Neural progenitor cell (in vitro differentiated cells): ENCODE measurements at regions not wholly inside any gene's neighbourhood (a gene's known extent, or its start where the extent isn't known, plus 50 kb on each side); places are given as distances from the start of the nearest gene placed in this dataset.
A peak's percentile ranks its signal among the peaks of the same experiment; 100 is the strongest.

Experiments
- DNase-seq: peaks from one replicate; pipeline ENCODE4 v3.0.0-alpha.2; 2016; ENCODE audit warnings: low spot score
- H2AFZ ChIP-seq: fragments of 200-600 bp; sonication (generic); replicated peaks from 2 replicates; pipeline ENCODE4 v1.6.1; 2016; ENCODE audit warnings: antibody characterized with exemption
- H3F3A ChIP-seq: fragments of 200-600 bp; sonication (generic); 2 replicates; pipeline ENCODE4 v1.6.1; 2016; ENCODE audit warnings: antibody characterized with exemption, low read depth
- H3K27ac ChIP-seq: fragments of 200-600 bp; sonication (generic); 2 replicates; pipeline ENCODE4 v1.5.1; 2016; ENCODE audit warnings: mild to moderate bottlenecking
- H3K27me3 ChIP-seq: fragments of 200-600 bp; sonication (generic); 2 replicates; pipeline ENCODE4 v1.6.1; 2016; ENCODE audit warnings: mild to moderate bottlenecking, moderate library complexity
- H3K36me3 ChIP-seq: fragments of 200-600 bp; sonication (generic); 2 replicates; pipeline ENCODE4 v1.5.1; 2016
- H3K4me1 ChIP-seq: fragments of 200-600 bp; sonication (generic); 2 replicates; pipeline ENCODE4 v1.6.1; 2016; ENCODE audit warnings: mixed run types
- H3K4me2 ChIP-seq: fragments of 200-600 bp; sonication (generic); 2 replicates; pipeline ENCODE4 v1.6.1; 2016
- H3K4me3 ChIP-seq: fragments of 200-600 bp; sonication (generic); 2 replicates; pipeline ENCODE4 v1.5.1; 2016
- H3K79me2 ChIP-seq: fragments of 200-600 bp; sonication (generic); 2 replicates; pipeline ENCODE4 v1.6.1; 2016; ENCODE audit warnings: low read depth
- H3K9ac ChIP-seq: fragments of 200-600 bp; sonication (generic); 2 replicates; pipeline ENCODE4 v1.6.1; 2016
- H3K9me3 ChIP-seq: fragments of 200-600 bp; sonication (generic); 2 replicates; pipeline ENCODE4 v1.5.1; 2016; ENCODE audit warnings: low read depth
- H4K20me1 ChIP-seq: fragments of 200-600 bp; sonication (generic); 2 replicates; pipeline ENCODE4 v1.6.1; 2016; ENCODE audit warnings: low read depth
- H3K27ac Mint-ChIP-seq: 3 replicates; pipeline ENCODE4 v1.8.0; 2021; ENCODE audit warnings: mixed read lengths
- H3K27me3 Mint-ChIP-seq: 2 replicates; pipeline ENCODE4 v1.8.0; 2022; ENCODE audit warnings: low read depth, mild to moderate bottlenecking, inconsistent platforms, moderate library complexity, mixed read lengths; ENCODE audit not compliant: insufficient read depth
- H3K36me3 Mint-ChIP-seq: 3 replicates; pipeline ENCODE4 v1.8.0; 2021; ENCODE audit warnings: mixed read lengths
- H3K4me1 Mint-ChIP-seq: 3 replicates; pipeline ENCODE4 v1.8.0; 2021; ENCODE audit warnings: mixed read lengths
- H3K4me3 Mint-ChIP-seq: 3 replicates; pipeline ENCODE4 v1.8.0; 2021; ENCODE audit warnings: mild to moderate bottlenecking, moderate library complexity, mixed read lengths
- H3K9me3 Mint-ChIP-seq: 3 replicates; pipeline ENCODE4 v1.8.0; 2020; ENCODE audit warnings: mixed read lengths
- EZH2 ChIP-seq: fragments of 200-600 bp; sonication (generic); IDR thresholded peaks from 2 replicates; pipeline ENCODE4 v1.6.1; 2017; ENCODE audit warnings: antibody characterized with exemption, mild to moderate bottlenecking, moderate library complexity
- EZH2phosphoT487 ChIP-seq: fragments of 200-600 bp; sonication (generic); IDR thresholded peaks from 2 replicates; pipeline ENCODE4 v1.6.1; 2017; ENCODE audit warnings: antibody characterized with exemption
- TF ChIP-seq, protein P1 (sequence below): fragments of 200-600 bp; sonication (generic); IDR thresholded peaks from 2 replicates; pipeline ENCODE4 v1.5.1; 2017; ENCODE audit warnings: antibody characterized with exemption, mild to moderate bottlenecking

DNA sequence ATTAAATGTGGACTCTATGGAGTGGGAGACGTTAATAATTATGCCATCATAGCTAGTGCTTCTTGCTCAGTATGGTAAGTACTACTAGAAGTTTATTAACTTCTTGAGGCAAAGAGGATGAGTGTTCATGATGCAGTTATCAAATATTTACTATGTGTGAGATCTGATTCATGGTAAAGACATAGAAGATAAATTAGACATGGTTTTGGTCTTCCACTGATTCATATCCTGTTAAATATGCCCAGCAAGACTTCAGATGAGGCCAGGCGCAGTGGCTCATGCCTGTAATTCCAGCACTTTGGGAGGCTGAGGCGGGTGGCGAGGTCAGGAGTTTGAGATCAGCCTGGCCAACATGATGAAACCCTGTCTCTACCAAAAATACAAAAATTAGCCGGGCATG is 547.1 kb upstream of the ANKRD30A start:
- no peaks in the 10 kb centered on the region for H3K27me3 ChIP-seq
- Mint-ChIP-seq H3K4me1 (no peaks in the 10 kb centered on the region), H3K36me3 (no peaks in the 10 kb centered on the region), H3K4me3 (no peak overlapping the region), H3K27me3 (no peaks in the 10 kb centered on the region), H3K9me3 (no peaks in the 10 kb centered on the region), H3K27ac (no peak overlapping the region)
- H3K27ac ChIP-seq, result no peak overlapping the region
- H3K4me2 ChIP-seq, result no peak overlapping the region
- no peaks in the 10 kb centered on the region for H3K4me1 ChIP-seq
- H3K9ac ChIP-seq, result no peak overlapping the region
- no peaks in the 10 kb centered on the region for H4K20me1 ChIP-seq
- H3K36me3 ChIP-seq, result no peaks in the 10 kb centered on the region
- no peaks in the 10 kb centered on the region for H3K9me3 ChIP-seq
- DNase-seq, result no peak
- TF ChIP-seq, protein P1, sequence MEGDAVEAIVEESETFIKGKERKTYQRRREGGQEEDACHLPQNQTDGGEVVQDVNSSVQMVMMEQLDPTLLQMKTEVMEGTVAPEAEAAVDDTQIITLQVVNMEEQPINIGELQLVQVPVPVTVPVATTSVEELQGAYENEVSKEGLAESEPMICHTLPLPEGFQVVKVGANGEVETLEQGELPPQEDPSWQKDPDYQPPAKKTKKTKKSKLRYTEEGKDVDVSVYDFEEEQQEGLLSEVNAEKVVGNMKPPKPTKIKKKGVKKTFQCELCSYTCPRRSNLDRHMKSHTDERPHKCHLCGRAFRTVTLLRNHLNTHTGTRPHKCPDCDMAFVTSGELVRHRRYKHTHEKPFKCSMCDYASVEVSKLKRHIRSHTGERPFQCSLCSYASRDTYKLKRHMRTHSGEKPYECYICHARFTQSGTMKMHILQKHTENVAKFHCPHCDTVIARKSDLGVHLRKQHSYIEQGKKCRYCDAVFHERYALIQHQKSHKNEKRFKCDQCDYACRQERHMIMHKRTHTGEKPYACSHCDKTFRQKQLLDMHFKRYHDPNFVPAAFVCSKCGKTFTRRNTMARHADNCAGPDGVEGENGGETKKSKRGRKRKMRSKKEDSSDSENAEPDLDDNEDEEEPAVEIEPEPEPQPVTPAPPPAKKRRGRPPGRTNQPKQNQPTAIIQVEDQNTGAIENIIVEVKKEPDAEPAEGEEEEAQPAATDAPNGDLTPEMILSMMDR, result no peak
- TF ChIP-seq EZH2 (no peak), EZH2phosphoT487 (no peak)
- H3K4me3 ChIP-seq, result no peak overlapping the region
- H3F3A ChIP-seq, result no peaks in the 10 kb centered on the region
- no peaks in the 10 kb centered on the region for H3K79me2 ChIP-seq
- H2AFZ ChIP-seq, result no peak overlapping the region

DNA sequence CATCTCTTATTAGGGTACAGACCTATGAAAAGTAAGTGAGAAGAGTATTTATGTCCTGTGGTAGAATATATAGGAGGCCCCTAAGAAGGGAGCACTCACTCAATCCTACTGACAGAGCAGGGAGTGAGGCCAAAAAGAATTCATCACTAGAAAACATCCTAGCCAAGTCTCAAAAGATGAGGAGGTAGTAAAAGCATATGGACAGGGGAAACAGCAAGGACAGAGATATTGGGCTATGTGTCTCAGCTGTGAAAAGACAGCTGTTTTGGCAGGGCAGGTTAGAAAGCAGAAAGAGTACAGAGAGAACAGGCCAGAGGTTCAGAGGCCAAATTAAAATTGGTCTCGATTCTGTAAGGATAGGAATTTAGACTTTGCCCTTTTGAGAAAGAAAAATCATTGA is 548.3 kb upstream of the ANKRD30A start:
- H4K20me1 ChIP-seq, result no peaks in the 10 kb centered on the region
- no peaks in the 10 kb centered on the region for H3K9me3 ChIP-seq
- no peaks in the 10 kb centered on the region for H3K27me3 ChIP-seq
- H3K9ac ChIP-seq, result no peak overlapping the region
- DNase-seq, result no peak
- no peaks in the 10 kb centered on the region for H3K4me1 ChIP-seq
- Mint-ChIP-seq H3K27me3 (no peaks in the 10 kb centered on the region), H3K4me1 (no peaks in the 10 kb centered on the region), H3K27ac (no peak overlapping the region), H3K9me3 (no peaks in the 10 kb centered on the region), H3K4me3 (no peak overlapping the region), H3K36me3 (no peaks in the 10 kb centered on the region)
- no peaks in the 10 kb centered on the region for H3K79me2 ChIP-seq
- TF ChIP-seq EZH2 (no peak), EZH2phosphoT487 (no peak)
- TF ChIP-seq, protein P1, result no peak
- no peak overlapping the region for H2AFZ ChIP-seq
- H3K4me3 ChIP-seq, result no peak overlapping the region
- no peak overlapping the region for H3K4me2 ChIP-seq
- H3K27ac ChIP-seq, result no peak overlapping the region
- H3K36me3 ChIP-seq, result no peaks in the 10 kb centered on the region
- no peaks in the 10 kb centered on the region for H3F3A ChIP-seq

DNA sequence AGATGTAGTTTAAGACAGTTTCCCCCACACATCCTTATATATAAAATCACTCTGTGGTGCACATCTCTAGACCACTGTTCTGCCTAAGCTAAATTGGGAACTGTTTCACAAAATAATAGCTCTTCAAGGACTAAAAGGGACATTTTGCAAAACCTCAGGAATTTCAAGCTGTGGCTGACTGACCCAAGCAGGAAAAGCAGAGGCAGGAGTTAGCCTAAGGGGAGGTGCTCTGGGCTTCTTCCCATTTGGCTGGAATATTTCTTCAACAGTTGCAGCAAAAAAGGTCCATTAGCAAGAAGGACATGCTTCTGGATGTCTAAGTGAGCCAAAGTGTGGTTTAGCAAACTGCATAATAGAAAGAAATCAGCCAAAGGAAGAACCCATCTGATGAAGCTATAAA is 551.2 kb upstream of the ANKRD30A start:
- DNase-seq, result no peak
- no peak overlapping the region for H3K27ac ChIP-seq
- Mint-ChIP-seq H3K27ac (no peak overlapping the region), H3K27me3 (peaks cover 2% of the 10 kb centered on the region), H3K36me3 (no peaks in the 10 kb centered on the region), H3K9me3 (no peaks in the 10 kb centered on the region), H3K4me1 (no peaks in the 10 kb centered on the region), H3K4me3 (no peak overlapping the region)
- H4K20me1 ChIP-seq, result no peaks in the 10 kb centered on the region
- TF ChIP-seq EZH2, result no peak
- TF ChIP-seq, protein P1, result no peak
- no peak for TF ChIP-seq EZH2phosphoT487
- no peaks in the 10 kb centered on the region for H3K4me1 ChIP-seq
- no peaks in the 10 kb centered on the region for H3K27me3 ChIP-seq
- H2AFZ ChIP-seq, result peak overlapping the region; percentile 26
- no peak overlapping the region for H3K4me3 ChIP-seq
- no peaks in the 10 kb centered on the region for H3K79me2 ChIP-seq
- H3K9me3 ChIP-seq, result no peaks in the 10 kb centered on the region
- H3K4me2 ChIP-seq, result no peak overlapping the region
- H3K36me3 ChIP-seq, result no peaks in the 10 kb centered on the region
- H3F3A ChIP-seq, result no peaks in the 10 kb centered on the region
- no peak overlapping the region for H3K9ac ChIP-seq

DNA sequence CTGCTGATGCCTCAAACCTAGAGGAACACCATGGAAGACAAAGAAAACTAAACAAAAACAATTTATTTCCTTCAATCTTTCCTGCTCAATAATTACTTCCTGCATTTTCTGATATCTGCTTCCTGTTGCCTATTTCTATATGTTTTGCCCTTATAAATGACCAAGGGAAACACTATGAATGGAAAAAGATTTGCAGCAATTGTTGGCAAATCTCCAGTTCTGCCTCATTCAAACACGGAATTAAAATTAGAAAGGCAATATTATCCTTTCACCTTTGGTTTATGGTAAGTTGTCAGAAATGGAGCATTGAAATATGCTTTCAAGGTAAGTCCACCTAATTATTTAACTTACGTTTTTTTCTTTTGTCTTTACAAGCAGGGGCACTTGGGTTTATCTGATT is 552.2 kb upstream of the ANKRD30A start:
- no peaks in the 10 kb centered on the region for H3F3A ChIP-seq
- no peaks in the 10 kb centered on the region for H4K20me1 ChIP-seq
- no peak for DNase-seq
- H3K4me1 ChIP-seq, result no peaks in the 10 kb centered on the region
- H3K4me2 ChIP-seq, result no peak overlapping the region
- H2AFZ ChIP-seq, result no peak overlapping the region
- Mint-ChIP-seq H3K27ac (no peak overlapping the region), H3K36me3 (no peaks in the 10 kb centered on the region), H3K4me1 (no peaks in the 10 kb centered on the region), H3K4me3 (no peak overlapping the region), H3K9me3 (no peaks in the 10 kb centered on the region), H3K27me3 (peaks cover 2% of the 10 kb centered on the region)
- TF ChIP-seq EZH2 (no peak), EZH2phosphoT487 (no peak)
- TF ChIP-seq, protein P1, result no peak
- no peaks in the 10 kb centered on the region for H3K36me3 ChIP-seq
- no peak overlapping the region for H3K4me3 ChIP-seq
- H3K9me3 ChIP-seq, result no peaks in the 10 kb centered on the region
- H3K27me3 ChIP-seq, result no peaks in the 10 kb centered on the region
- no peak overlapping the region for H3K27ac ChIP-seq
- no peak overlapping the region for H3K9ac ChIP-seq
- H3K79me2 ChIP-seq, result no peaks in the 10 kb centered on the region
